H1 (cell line): ENCODE measurements at regions not wholly inside any gene's neighbourhood (a gene's known extent, or its start where the extent isn't known, plus 50 kb on each side); places are given as distances from the start of the nearest gene placed in this dataset.

ENCODE experiments used
- CTCF ChIA-PET: fragments of 300-600 bp; sonication (Branson Sonifier 250); formaldehyde crosslinking; loops from one replicate; lab custom pipeline; 2021; ENCODE audit not compliant: partially characterized antibody; lab: Charles Lee
- POLR2A ChIA-PET: fragments of 300-600 bp; sonication (Branson Sonifier 250); formaldehyde crosslinking; loops from one replicate; lab custom pipeline; 2021; ENCODE audit warnings: inconsistent platforms; ENCODE audit not compliant: partially characterized antibody; lab: Charles Lee
- DNase-seq, 2 experiments: peaks; one replicate each; pipeline versions ENCODE4 v3.0.0 to v3.0.0-alpha.2; 2010 to 2022; ENCODE audit warnings: low spot score in 2 of 2, low read depth in 1 of 2, mixed read lengths in 1 of 2
- FAIRE-seq: peaks from 2 replicates; lab custom pipeline; 2011; peaks lifted over from hg19 to GRCh38; lab: Jason Lieb, UNC
- H2AFZ ChIP-seq: 2 replicates; pipeline ENCODE4 v1.8.1; 2012; ENCODE audit warnings: low read length, inconsistent platforms
- H2AK5ac ChIP-seq: 2 replicates; pipeline ENCODE4 v1.6.1; 2013; ENCODE audit warnings: low read depth, low read length
- H2BK120ac ChIP-seq: replicated peaks from 2 replicates; pipeline ENCODE3; 2013; ENCODE audit warnings: low read depth, low read length, inconsistent platforms
- H2BK12ac ChIP-seq: 2 replicates; pipeline ENCODE4 v1.6.1; 2013; ENCODE audit warnings: low read depth, low read length
- H2BK15ac ChIP-seq: 2 replicates; pipeline ENCODE4 v1.6.1; 2013; ENCODE audit warnings: low read length
- H2BK20ac ChIP-seq: 2 replicates; pipeline ENCODE4 v1.6.1; 2013; ENCODE audit warnings: low read length
- H2BK5ac ChIP-seq: 2 replicates; pipeline ENCODE4 v1.6.1; 2013; ENCODE audit warnings: low read depth, low read length
- H3K14ac ChIP-seq: 2 replicates; pipeline ENCODE4 v1.6.1; 2013; ENCODE audit warnings: inconsistent platforms; ENCODE audit not compliant: insufficient read length
- H3K18ac ChIP-seq: 2 replicates; pipeline ENCODE4 v1.6.1; 2013; ENCODE audit warnings: low read length; ENCODE audit errors: extremely low read depth
- H3K23ac ChIP-seq: 2 replicates; pipeline ENCODE4 v1.6.1; 2013; ENCODE audit warnings: inconsistent platforms; ENCODE audit not compliant: insufficient read length
- H3K23me2 ChIP-seq: 2 replicates; pipeline ENCODE4 v1.6.1; 2013; ENCODE audit warnings: low read depth, low read length
- H3K27ac ChIP-seq: 2 replicates; pipeline ENCODE4 v1.6.1; 2011; ENCODE audit warnings: low read depth, low read length, inconsistent platforms
- H3K27me3 ChIP-seq, 4 experiments: replicated peaks in 1 of 4; 1 replicate in 1 of 4; 2 replicates in 3 of 4; pipeline versions ENCODE4 v1.6.1 to v1.8.1; 2011 to 2013; ENCODE audit warnings: low read length in 3 of 4, mild to moderate bottlenecking in 3 of 4, inconsistent platforms in 2 of 4, mixed read lengths in 2 of 4, moderate library complexity in 1 of 4; ENCODE audit not compliant: control insufficient read depth in 3 of 4, insufficient read depth in 3 of 4; ENCODE audit errors: extremely low read depth in 1 of 4
- H3K36me3 ChIP-seq, 4 experiments: 2 replicates each; pipeline versions ENCODE4 v1.6.1 to v1.8.1; 2011 to 2013; ENCODE audit warnings: mild to moderate bottlenecking in 4 of 4, low read length in 3 of 4, moderate library complexity in 2 of 4, control low read depth in 1 of 4, inconsistent platforms in 1 of 4; ENCODE audit not compliant: insufficient read depth in 4 of 4, control insufficient read depth in 2 of 4
- H3K4ac ChIP-seq: replicated peaks from 2 replicates; pipeline ENCODE3; 2013; ENCODE audit warnings: low read length, low read depth, mixed read lengths, inconsistent platforms; ENCODE audit not compliant: insufficient read length
- H3K4me1 ChIP-seq, 4 experiments: replicated peaks in 1 of 4; 1 replicate in 1 of 4; 2 replicates in 3 of 4; pipeline versions ENCODE4 v1.6.1 to v1.8.1; 2011 to 2013; ENCODE audit warnings: low read length in 3 of 4, inconsistent platforms in 2 of 4, mixed read lengths in 1 of 4; ENCODE audit not compliant: insufficient read depth in 4 of 4, control insufficient read depth in 3 of 4
- H3K4me2 ChIP-seq, 2 experiments: 2 replicates each; pipeline versions ENCODE4 v1.6.1 to v1.8.1; 2011 to 2013; ENCODE audit warnings: low read depth in 2 of 2, low read length in 2 of 2, control low read depth in 1 of 2, inconsistent platforms in 1 of 2, mild to moderate bottlenecking in 1 of 2; ENCODE audit not compliant: insufficient read depth in 1 of 2
- H3K4me3 ChIP-seq, 4 experiments: fragments of 200-600, 300-600 bp in 1 of 4; sonication (generic), shearing (Covaris generic), sonication (Bioruptor Twin) in 1 of 4; 2 replicates each; pipeline versions ENCODE4 v1.5.1 to v1.8.1; 2011 to 2016; ENCODE audit warnings: low read length in 4 of 4, low read depth in 3 of 4, control low read depth in 2 of 4, inconsistent platforms in 2 of 4, mild to moderate bottlenecking in 2 of 4, mixed read lengths in 1 of 4, moderate library complexity in 1 of 4; ENCODE audit not compliant: insufficient read depth in 2 of 4; ENCODE audit errors: extremely low read depth in 1 of 4
- H3K56ac ChIP-seq: replicated peaks from 2 replicates; pipeline ENCODE3; 2013; ENCODE audit warnings: low read depth, mild to moderate bottlenecking, mixed read lengths, low read length, inconsistent platforms; ENCODE audit not compliant: insufficient read length
- H3K79me1 ChIP-seq: 2 replicates; pipeline ENCODE4 v1.6.1; 2013; ENCODE audit warnings: low read depth, low read length, control low read depth
- H3K79me2 ChIP-seq, 2 experiments: 2 replicates each; pipeline versions ENCODE4 v1.6.1 to v1.8.1; 2012 to 2013; ENCODE audit warnings: low read length in 2 of 2, mild to moderate bottlenecking in 2 of 2, inconsistent platforms in 1 of 2; ENCODE audit not compliant: insufficient read depth in 2 of 2, control insufficient read depth in 1 of 2
- H3K9ac ChIP-seq, 4 experiments: replicated peaks in 1 of 4; 1 replicate in 1 of 4; 2 replicates in 3 of 4; pipeline versions ENCODE4 v1.6.1 to v1.8.1; 2011 to 2013; ENCODE audit warnings: low read depth in 3 of 4, low read length in 3 of 4, control low read depth in 2 of 4, mild to moderate bottlenecking in 2 of 4, moderate library complexity in 2 of 4, inconsistent platforms in 1 of 4; ENCODE audit errors: extremely low read depth in 1 of 4
- H3K9me3 ChIP-seq, 2 experiments: 2 replicates each; pipeline versions ENCODE4 v1.6.1 to v1.8.1; 2012 to 2013; ENCODE audit warnings: mild to moderate bottlenecking in 2 of 2, moderate library complexity in 2 of 2, control low read depth in 1 of 2, inconsistent platforms in 1 of 2, low read depth in 1 of 2, low read length in 1 of 2, mixed read lengths in 1 of 2; ENCODE audit not compliant: insufficient read depth in 2 of 2
- H4K20me1 ChIP-seq, 2 experiments: replicated peaks in 1 of 2; 2 replicates each; pipeline versions ENCODE3 to v1.8.1; 2011 to 2013; ENCODE audit warnings: inconsistent platforms in 2 of 2, low read length in 2 of 2, mild to moderate bottlenecking in 1 of 2; ENCODE audit not compliant: insufficient read depth in 2 of 2, control insufficient read depth in 1 of 2
- H4K5ac ChIP-seq: 2 replicates; pipeline ENCODE4 v1.6.1; 2013; ENCODE audit warnings: low read length, low read depth, mixed read lengths, inconsistent platforms; ENCODE audit not compliant: insufficient read length
- H4K8ac ChIP-seq: 2 replicates; pipeline ENCODE4 v1.8.0; 2013; ENCODE audit warnings: mild to moderate bottlenecking, moderate library complexity, low read length, inconsistent platforms; ENCODE audit not compliant: insufficient read depth; ENCODE audit errors: extremely low read depth
- H4K91ac ChIP-seq: replicated peaks from 2 replicates; pipeline ENCODE3; 2013; ENCODE audit warnings: low read length, mixed read lengths, inconsistent platforms; ENCODE audit not compliant: insufficient read length
- BCL11A ChIP-seq, 2 experiments: IDR thresholded peaks; one replicate each; pipeline ENCODE4 v1.6.1; 2011; ENCODE audit warnings: low read depth in 2 of 2, low read length in 2 of 2, mild to moderate bottlenecking in 2 of 2
- GABPA ChIP-seq: IDR thresholded peaks from 2 replicates; pipeline ENCODE4 v1.6.1; 2011; ENCODE audit warnings: mild to moderate bottlenecking, low read length, moderate library complexity, borderline replicate concordance; ENCODE audit not compliant: insufficient read depth
- GTF2F1 ChIP-seq: IDR thresholded peaks from 2 replicates; pipeline ENCODE4 v1.6.1; 2012; ENCODE audit warnings: low read depth, low read length, improper control_type of control experiment, borderline replicate concordance
- HDAC2 ChIP-seq, 2 experiments: fragments of 300-600 bp in 1 of 2; sonication (generic) in 1 of 2; IDR thresholded peaks; 2 replicates each; pipeline ENCODE4 v1.6.1; 2011 to 2012; ENCODE audit warnings: low read depth in 2 of 2, low read length in 2 of 2, mild to moderate bottlenecking in 2 of 2, moderate library complexity in 2 of 2, borderline replicate concordance in 1 of 2, inconsistent platforms in 1 of 2
- JUN ChIP-seq: IDR thresholded peaks from 2 replicates; pipeline ENCODE4 v1.6.1; 2011; ENCODE audit warnings: low read depth, mild to moderate bottlenecking, improper control_type of control experiment, low read length
- JUND ChIP-seq: IDR thresholded peaks from 2 replicates; pipeline ENCODE4 v1.6.1; 2011; ENCODE audit warnings: mild to moderate bottlenecking, improper control_type of control experiment, low read length
- KDM5A ChIP-seq: fragments of 200-600 bp; IDR thresholded peaks from 2 replicates; pipeline ENCODE4 v1.7.1; 2012; ENCODE audit warnings: mild to moderate bottlenecking, low read length, inconsistent platforms, mixed read lengths
- NRF1 ChIP-seq: IDR thresholded peaks from 2 replicates; pipeline ENCODE4 v1.6.1; 2011; ENCODE audit warnings: mild to moderate bottlenecking, low read depth, low read length, improper control_type of control experiment
- PHF8 ChIP-seq: fragments of 200-600 bp; sonication (generic); conservative IDR thresholded peaks from 2 replicates; pipeline ENCODE4 v1.7.1; 2012; ENCODE audit warnings: low read depth, mild to moderate bottlenecking, inconsistent platforms, low read length, moderate library complexity
- POLR2A ChIP-seq, 2 experiments: IDR thresholded peaks; 1 replicate in 1 of 2; 2 replicates in 1 of 2; pipeline ENCODE4 v1.6.1; 2011; ENCODE audit warnings: low read depth in 2 of 2, low read length in 2 of 2, mild to moderate bottlenecking in 2 of 2; ENCODE audit errors: control extremely low read depth in 1 of 2
- SP1 ChIP-seq: IDR thresholded peaks from 2 replicates; pipeline ENCODE4 v1.6.1; 2011; ENCODE audit warnings: low read depth, low read length
- WGBS, 2 experiments: shearing (Covaris generic) in 1 of 2; methylation state at CpG; one replicate each; pipeline versions ENCODE4 v1.1.6 to v1.1.7; 2013 to 2015; ENCODE audit warnings: low lambda C conversion rate in 2 of 2, mixed read lengths in 2 of 2, inconsistent platforms in 1 of 2, low coverage in 1 of 2, missing lambda C conversion rate in 1 of 2; ENCODE audit not compliant: insufficient replicate concordance in 2 of 2, insufficient coverage in 1 of 2, insufficient read length in 1 of 2; ENCODE audit errors: extremely low coverage in 1 of 2, missing lambda C conversion rate in 1 of 2; 5-methylcytosine and 5-hydroxymethylcytosine counted together
- TF ChIP-seq, protein P1 (sequence below): IDR thresholded peaks from 2 replicates; pipeline ENCODE4 v1.6.1; 2011; ENCODE audit warnings: low read length, improper control_type of control experiment
- TF ChIP-seq, protein P2 (sequence below): IDR thresholded peaks from 2 replicates; pipeline ENCODE4 v1.6.1; 2011; ENCODE audit warnings: low read depth, mild to moderate bottlenecking, low read length; ENCODE audit not compliant: insufficient read depth

DNA sequence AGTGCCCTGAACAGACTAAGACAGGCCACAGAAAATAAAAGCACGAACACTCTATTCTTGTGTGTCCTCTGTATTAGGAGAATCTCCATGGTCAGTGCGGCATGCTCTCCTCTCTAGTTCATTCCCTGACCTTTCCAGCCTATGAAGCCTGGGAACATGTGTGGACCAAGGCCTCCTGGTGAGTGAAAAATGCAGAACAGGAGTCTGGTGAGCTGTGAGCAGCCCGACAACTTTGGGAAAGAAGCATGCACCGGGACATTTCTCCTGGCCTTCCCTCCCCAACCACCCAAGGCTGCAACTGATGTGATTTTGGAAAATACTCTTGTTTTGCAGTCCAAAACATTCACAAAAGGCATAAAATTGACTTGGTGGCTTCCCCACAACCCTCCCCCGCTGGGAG lies 878.3 kb upstream of the ID2 start:
- Histone ChIP-seq H3K36me3 (no peaks in the 10 kb centered on the region), H3K9ac (no peak overlapping the region), H3K18ac (no peak overlapping the region), H4K20me1 (no peaks in the 10 kb centered on the region), H2BK5ac (no peak overlapping the region), H3K14ac (no peak overlapping the region), H3K9me3 (peaks cover 29 to 39% of the 10 kb centered on the region in 2 experiments), H3K4me3 (no peak overlapping the region), H3K27me3 (no peaks in the 10 kb centered on the region), H3K79me1 (no peaks in the 10 kb centered on the region), H2BK15ac (no peak overlapping the region), H3K4me1 (peaks cover 0 to 3% (median 0%) of the 10 kb centered on the region in 4 experiments; a peak in 1 of 7 replicates), H3K4ac (no peak overlapping the region), H4K91ac (no peak overlapping the region), H2BK20ac (no peak overlapping the region), H4K8ac (no peak overlapping the region), H3K4me2 (no peak overlapping the region), H3K79me2 (no peaks in the 10 kb centered on the region), H3K27ac (no peak overlapping the region), H3K56ac (no peak overlapping the region), H2BK120ac (no peak overlapping the region), H2AFZ (no peak overlapping the region), H3K23me2 (no peaks in the 10 kb centered on the region; the same call in 1 of the 2 replicates), H4K5ac (no peak overlapping the region), H2BK12ac (no peak overlapping the region), H2AK5ac (no peak overlapping the region), H3K23ac (no peak overlapping the region)
- WGBS, 2 experiments = 93% methylated on average over 5 of the region's 5 CpGs; no CpG with 5 or more reads in 1 of the 2 experiments
- CTCF ChIA-PET = interaction anchor here (0.8 to 1.2 kb wide), 3 partner anchors 44 to 355 kb away, joined by 3 read pairs; no protein-coding TSS in a partner anchor
- POLR2A ChIA-PET = no interaction called here
- DNase-seq (no peak), FAIRE-seq (no peak)
- no peak for TF ChIP-seq POLR2A (IDR thresholded peaks at IDR 0.05; ENCODE audit: control extremely low read depth in 1 of 2, low read depth in 2 of 2, low read length in 2 of 2)
- TF ChIP-seq BCL11A (IDR thresholded peaks at IDR 0.05; ENCODE audit: low read depth in 2 of 2, low read length in 2 of 2) = no peak
- TF ChIP-seq GABPA = no peak
- TF ChIP-seq JUN = no peak
- TF ChIP-seq SP1 = no peak
- TF ChIP-seq NRF1 = no peak
- no peak for TF ChIP-seq PHF8
- no peak for TF ChIP-seq GTF2F1
- TF ChIP-seq HDAC2 (IDR thresholded peaks at IDR 0.05; ENCODE audit: borderline replicate concordance in 1 of 2, low read depth in 2 of 2, low read length in 2 of 2) = no peak
- TF ChIP-seq KDM5A = no peak
- TF ChIP-seq JUND = no peak
- TF ChIP-seq, protein P1, sequence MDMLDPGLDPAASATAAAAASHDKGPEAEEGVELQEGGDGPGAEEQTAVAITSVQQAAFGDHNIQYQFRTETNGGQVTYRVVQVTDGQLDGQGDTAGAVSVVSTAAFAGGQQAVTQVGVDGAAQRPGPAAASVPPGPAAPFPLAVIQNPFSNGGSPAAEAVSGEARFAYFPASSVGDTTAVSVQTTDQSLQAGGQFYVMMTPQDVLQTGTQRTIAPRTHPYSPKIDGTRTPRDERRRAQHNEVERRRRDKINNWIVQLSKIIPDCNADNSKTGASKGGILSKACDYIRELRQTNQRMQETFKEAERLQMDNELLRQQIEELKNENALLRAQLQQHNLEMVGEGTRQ = no peak
- TF ChIP-seq, protein P2, sequence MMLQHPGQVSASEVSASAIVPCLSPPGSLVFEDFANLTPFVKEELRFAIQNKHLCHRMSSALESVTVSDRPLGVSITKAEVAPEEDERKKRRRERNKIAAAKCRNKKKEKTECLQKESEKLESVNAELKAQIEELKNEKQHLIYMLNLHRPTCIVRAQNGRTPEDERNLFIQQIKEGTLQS = no peak
